Ishikawa (cell line): ENCODE measurements at regions not wholly inside any gene's neighbourhood (a gene's known extent, or its start where the extent isn't known, plus 50 kb on each side); places are given as distances from the start of the nearest gene placed in this dataset.

Experiments used
- CEBPB ChIP-seq: IDR thresholded peaks from 2 replicates; pipeline ENCODE4 v1.6.1; 2012
- CREB1 ChIP-seq: IDR thresholded peaks from 2 replicates; pipeline ENCODE4 v1.6.1; 2012; ENCODE audit warnings: low read depth
- EGR1 ChIP-seq: IDR thresholded peaks from 2 replicates; pipeline ENCODE4 v1.6.1; 2012
- EP300 ChIP-seq: IDR thresholded peaks from 2 replicates; pipeline ENCODE4 v1.6.1; 2012; ENCODE audit warnings: borderline replicate concordance
- FOXM1 ChIP-seq: IDR thresholded peaks from 2 replicates; pipeline ENCODE4 v1.6.1; 2012; ENCODE audit warnings: low read depth, borderline replicate concordance
- NFIC ChIP-seq: IDR thresholded peaks from 2 replicates; pipeline ENCODE4 v1.6.1; 2012
- RAD21 ChIP-seq: IDR thresholded peaks from 2 replicates; pipeline ENCODE4 v1.6.1; 2012; ENCODE audit warnings: low read depth
- TAF1 ChIP-seq: IDR thresholded peaks from 2 replicates; pipeline ENCODE4 v1.6.1; 2012; ENCODE audit warnings: low read depth, mild to moderate bottlenecking
- TCF12 ChIP-seq: IDR thresholded peaks from 2 replicates; pipeline ENCODE4 v1.6.1; 2012; ENCODE audit warnings: low read depth
- TEAD4 ChIP-seq: IDR thresholded peaks from 2 replicates; pipeline ENCODE4 v1.6.1; 2012
- YY1 ChIP-seq: IDR thresholded peaks from 2 replicates; pipeline ENCODE4 v1.6.1; 2012; ENCODE audit warnings: low read depth
- ZBTB7A ChIP-seq: IDR thresholded peaks from 2 replicates; pipeline ENCODE4 v1.6.1; 2012; ENCODE audit warnings: low read depth
- TF ChIP-seq, protein P1 (sequence below): IDR thresholded peaks from 2 replicates; pipeline ENCODE4 v1.6.1; 2012
- TF ChIP-seq, protein P2 (sequence below): IDR thresholded peaks from 2 replicates; pipeline ENCODE4 v1.6.1; 2012
- TF ChIP-seq, protein P3 (sequence below): IDR thresholded peaks from 2 replicates; pipeline ENCODE4 v1.6.1; 2012; ENCODE audit warnings: low read depth, mild to moderate bottlenecking

DNA sequence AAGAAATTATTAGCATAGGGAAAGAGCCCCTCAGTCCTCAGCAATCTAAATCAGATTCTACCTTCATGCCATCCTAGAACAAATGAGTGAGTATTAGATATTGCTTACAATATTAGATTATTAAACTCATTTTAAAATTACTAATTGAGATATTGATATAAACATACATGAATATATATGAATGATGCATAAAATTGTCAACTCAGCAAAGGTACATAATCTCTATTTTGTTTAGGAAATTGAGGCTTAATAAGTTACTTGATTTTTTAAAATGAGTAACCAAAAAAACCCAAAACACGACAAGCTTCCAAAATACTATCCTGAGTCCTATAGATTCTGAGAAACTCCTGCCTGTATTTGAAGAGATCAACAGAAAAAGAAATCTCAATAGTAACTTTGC lies 297.7 kb upstream of the TMCO5A start:
- TF ChIP-seq CEBPB (no peak), RAD21 (no peak), NFIC (no peak), EGR1 (no peak), FOXM1 (no peak), TEAD4 (no peak), ZBTB7A (no peak)
- TF ChIP-seq, protein P1, sequence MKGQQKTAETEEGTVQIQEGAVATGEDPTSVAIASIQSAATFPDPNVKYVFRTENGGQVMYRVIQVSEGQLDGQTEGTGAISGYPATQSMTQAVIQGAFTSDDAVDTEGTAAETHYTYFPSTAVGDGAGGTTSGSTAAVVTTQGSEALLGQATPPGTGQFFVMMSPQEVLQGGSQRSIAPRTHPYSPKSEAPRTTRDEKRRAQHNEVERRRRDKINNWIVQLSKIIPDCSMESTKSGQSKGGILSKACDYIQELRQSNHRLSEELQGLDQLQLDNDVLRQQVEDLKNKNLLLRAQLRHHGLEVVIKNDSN: no peak
- TF ChIP-seq, protein P2, sequence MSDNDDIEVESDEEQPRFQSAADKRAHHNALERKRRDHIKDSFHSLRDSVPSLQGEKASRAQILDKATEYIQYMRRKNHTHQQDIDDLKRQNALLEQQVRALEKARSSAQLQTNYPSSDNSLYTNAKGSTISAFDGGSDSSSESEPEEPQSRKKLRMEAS: no peak

DNA sequence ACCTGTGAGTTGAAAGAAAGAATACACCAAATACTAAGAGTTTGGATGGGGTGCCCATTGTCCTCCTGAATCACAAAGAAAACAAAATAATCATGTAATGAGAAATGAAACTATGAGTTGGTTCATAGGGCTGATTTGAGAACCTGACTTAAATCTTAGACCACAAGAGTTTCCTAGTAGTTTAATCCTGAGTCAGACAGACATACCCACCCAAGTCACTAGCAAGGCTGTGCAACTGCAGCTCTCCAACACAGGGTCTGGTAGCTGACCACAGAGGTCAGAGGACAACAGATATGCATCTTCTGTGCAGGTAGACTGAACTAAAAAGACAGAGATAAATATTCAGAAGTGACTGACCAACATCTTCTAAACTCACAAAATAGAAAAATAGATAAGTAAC lies 296.3 kb upstream of the TMCO5A start:
- TF ChIP-seq EGR1: no peak
- TF ChIP-seq CREB1: no peak
- TF ChIP-seq, protein P2: no peak
- no peak for TF ChIP-seq TCF12
- TF ChIP-seq, protein P1: no peak
- TF ChIP-seq RAD21: no peak
- TF ChIP-seq, protein P3, sequence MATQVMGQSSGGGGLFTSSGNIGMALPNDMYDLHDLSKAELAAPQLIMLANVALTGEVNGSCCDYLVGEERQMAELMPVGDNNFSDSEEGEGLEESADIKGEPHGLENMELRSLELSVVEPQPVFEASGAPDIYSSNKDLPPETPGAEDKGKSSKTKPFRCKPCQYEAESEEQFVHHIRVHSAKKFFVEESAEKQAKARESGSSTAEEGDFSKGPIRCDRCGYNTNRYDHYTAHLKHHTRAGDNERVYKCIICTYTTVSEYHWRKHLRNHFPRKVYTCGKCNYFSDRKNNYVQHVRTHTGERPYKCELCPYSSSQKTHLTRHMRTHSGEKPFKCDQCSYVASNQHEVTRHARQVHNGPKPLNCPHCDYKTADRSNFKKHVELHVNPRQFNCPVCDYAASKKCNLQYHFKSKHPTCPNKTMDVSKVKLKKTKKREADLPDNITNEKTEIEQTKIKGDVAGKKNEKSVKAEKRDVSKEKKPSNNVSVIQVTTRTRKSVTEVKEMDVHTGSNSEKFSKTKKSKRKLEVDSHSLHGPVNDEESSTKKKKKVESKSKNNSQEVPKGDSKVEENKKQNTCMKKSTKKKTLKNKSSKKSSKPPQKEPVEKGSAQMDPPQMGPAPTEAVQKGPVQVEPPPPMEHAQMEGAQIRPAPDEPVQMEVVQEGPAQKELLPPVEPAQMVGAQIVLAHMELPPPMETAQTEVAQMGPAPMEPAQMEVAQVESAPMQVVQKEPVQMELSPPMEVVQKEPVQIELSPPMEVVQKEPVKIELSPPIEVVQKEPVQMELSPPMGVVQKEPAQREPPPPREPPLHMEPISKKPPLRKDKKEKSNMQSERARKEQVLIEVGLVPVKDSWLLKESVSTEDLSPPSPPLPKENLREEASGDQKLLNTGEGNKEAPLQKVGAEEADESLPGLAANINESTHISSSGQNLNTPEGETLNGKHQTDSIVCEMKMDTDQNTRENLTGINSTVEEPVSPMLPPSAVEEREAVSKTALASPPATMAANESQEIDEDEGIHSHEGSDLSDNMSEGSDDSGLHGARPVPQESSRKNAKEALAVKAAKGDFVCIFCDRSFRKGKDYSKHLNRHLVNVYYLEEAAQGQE: no peak
- no peak for TF ChIP-seq ZBTB7A
- TF ChIP-seq YY1: no peak
- no peak for TF ChIP-seq EP300
- no peak for TF ChIP-seq FOXM1
- TF ChIP-seq TAF1: no peak
- TF ChIP-seq NFIC: no peak
- no peak for TF ChIP-seq TEAD4
- no peak for TF ChIP-seq CEBPB

DNA sequence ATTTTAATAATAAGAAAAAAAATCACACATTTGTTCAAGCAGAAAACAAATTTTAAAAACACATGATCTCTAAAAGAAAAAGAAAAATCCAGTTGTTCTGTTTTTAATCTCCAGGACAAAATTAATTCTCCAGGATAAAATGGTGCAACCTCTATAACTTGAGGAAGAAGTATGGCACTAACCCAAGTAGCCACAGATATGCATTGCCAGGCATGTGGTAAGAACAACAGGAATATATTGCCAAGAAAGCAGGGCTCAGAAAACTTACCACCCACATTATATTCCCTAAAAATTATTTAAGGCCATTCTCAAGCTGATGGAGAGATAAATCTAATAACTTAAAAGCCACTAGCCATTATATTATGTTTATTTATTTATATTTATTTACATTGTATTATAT lies 295.7 kb upstream of the TMCO5A start:
- no peak for TF ChIP-seq CREB1
- no peak for TF ChIP-seq TAF1

DNA sequence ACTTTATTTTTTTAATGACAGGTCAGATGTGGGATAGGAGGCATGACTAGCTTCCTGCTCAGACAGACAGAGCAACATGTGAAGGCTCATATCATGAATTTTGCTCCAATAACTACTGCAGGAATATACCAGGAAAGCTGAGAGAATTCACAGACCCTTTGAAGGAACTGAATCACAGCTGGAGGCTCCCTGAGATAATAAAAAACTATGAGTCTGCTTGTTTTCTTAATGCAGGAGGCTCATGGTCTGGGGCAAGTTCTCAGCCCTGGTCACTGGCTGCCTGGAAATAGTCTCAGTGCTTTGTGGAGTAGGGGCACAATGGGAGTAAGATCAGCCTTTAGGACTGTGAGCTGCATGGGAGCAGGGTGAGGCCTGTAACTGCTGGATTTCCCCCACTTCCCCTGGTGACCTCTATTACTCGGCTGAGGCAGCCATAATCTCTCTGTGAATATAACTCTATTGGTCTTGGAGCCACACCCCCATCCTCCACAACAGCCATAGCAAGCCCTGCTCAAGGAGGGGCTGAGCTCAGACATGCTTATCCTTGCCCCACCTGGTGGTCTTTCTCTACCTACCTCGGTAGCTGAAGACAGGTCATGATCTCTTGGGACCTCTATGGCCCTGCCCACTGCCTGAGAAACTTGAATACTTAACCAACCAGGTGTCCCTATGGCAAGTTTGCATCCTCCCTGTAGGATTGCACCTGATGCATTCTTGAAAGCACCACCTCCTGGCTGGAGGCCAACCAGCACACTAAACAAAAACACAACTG lies 281.6 kb upstream of the TMCO5A start:
- TF ChIP-seq YY1 (no peak), CEBPB (no peak)
- TF ChIP-seq, protein P1: no peak

DNA sequence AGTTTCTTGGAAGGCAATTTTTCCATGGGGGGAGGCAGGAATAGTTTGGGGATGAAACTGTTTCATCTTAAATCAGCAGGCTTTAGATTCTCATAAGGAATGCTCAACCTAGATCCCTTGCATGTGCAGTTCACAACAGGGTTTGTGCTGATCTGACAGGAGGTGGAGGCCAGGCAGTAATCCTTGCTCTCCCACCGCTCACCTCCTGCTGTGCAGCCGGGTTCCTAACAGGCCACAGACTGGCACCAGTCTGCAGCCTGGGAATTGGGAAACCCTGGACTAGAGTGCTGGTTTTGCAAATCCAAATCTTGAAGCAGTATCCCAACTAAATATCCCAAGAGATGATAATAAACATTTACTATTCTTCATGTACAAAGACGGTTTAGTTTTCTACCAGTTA lies 256.3 kb upstream of the TMCO5A start:
- TF ChIP-seq CEBPB: no peak
- no peak for TF ChIP-seq TAF1
- TF ChIP-seq, protein P3: no peak
- no peak for TF ChIP-seq EGR1
- no peak for TF ChIP-seq RAD21
- TF ChIP-seq, protein P2: no peak
- TF ChIP-seq YY1: no peak
- TF ChIP-seq TCF12: no peak
- TF ChIP-seq ZBTB7A: no peak
- TF ChIP-seq FOXM1: no peak
- TF ChIP-seq TEAD4: no peak
- TF ChIP-seq, protein P1: no peak
- no peak for TF ChIP-seq EP300
- TF ChIP-seq CREB1: no peak
- TF ChIP-seq NFIC: no peak
